GM19463 (cell line): ENCODE measurements at regions not wholly inside any gene's neighbourhood (a gene's known extent, or its start where the extent isn't known, plus 50 kb on each side); places are given as distances from the start of the nearest gene placed in this dataset.
"Not testable (repeated sequence)": the region's sequence is repeated elsewhere in the genome, so short reads cannot be mapped to it uniquely, and the experiment has no call there.

Experiments used
- ATAC-seq: cut with Tn5 transposase; IDR thresholded peaks from one replicate; pipeline ENCODE4 v1.9.1; 2021; ENCODE audit warnings: mild to moderate bottlenecking, moderate library complexity; ENCODE audit not compliant: unreplicated experiment

GRCh38 chr3:3476669-3477068 lies 297.2 kb upstream of the CRBN start:
- no peak for ATAC-seq

DNA sequence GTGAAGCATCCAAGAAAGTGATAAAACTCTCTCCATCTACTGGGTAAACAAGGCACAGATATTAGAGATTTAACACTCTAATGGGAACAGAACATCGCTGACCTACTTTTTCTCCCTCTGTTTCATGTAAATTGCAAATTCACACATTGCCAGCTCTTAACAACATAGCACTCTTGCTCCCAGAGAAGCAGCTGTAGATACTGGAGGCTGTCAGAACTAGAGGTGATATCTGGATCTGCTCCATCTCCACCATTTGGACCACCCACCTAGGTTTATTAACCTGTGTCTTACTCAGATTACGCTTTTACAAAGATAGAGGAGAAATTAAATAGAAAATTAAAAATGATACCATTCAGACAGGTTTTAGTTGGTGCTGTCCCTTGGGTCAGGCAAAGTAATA lies 289.1 kb upstream of the CRBN start:
- no peak for ATAC-seq

DNA sequence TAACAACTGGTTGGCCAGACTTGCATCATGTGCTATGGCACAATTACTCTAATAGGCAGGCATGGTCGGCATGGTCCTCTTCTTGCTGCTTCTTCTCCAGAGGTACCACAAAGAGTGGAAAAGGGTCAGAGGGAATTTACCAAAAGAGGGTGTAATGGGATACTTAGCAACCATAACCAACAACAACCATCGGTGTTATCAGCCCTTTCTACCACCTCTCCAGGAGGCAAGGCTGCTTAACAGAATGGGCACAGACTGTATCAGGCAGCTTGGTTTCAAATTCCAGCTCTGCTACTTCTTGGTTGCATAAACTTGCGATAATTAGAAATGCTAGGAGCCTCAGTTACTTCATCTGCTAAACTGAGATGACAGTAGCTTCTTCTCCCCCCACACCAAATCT lies 284.6 kb upstream of the CRBN start:
- ATAC-seq = no peak

- no peak for ATAC-seq
Observed at GRCh38 chr3:3461317-3461716, 281.8 kb upstream of the CRBN start.

DNA sequence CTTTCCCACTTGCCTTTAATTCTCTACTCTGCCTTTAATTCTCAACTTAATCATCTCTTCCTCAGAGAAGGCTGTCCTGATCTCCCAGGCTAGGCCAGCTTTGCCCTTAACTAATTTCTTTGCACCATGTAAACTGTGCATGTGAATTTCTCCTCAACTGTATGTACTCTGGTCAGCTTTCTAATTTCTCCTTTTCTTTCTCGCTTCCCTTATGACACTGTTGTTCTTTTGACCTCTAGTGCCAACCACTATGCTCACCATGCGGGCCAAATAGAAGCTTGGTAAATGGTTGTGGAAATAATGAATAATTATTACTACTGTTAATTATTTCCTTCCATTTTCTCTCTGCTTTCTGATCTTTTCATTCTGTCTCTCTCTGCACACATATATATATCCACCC lies 269.0 kb upstream of the CRBN start:
- peak; percentile 73 for ATAC-seq

GRCh38 chr3:3447641-3448040 lies 268.1 kb upstream of the CRBN start:
- no peak for ATAC-seq

GRCh38 chr3:3446251-3446650 lies 266.8 kb upstream of the CRBN start:
- ATAC-seq = no peak

DNA sequence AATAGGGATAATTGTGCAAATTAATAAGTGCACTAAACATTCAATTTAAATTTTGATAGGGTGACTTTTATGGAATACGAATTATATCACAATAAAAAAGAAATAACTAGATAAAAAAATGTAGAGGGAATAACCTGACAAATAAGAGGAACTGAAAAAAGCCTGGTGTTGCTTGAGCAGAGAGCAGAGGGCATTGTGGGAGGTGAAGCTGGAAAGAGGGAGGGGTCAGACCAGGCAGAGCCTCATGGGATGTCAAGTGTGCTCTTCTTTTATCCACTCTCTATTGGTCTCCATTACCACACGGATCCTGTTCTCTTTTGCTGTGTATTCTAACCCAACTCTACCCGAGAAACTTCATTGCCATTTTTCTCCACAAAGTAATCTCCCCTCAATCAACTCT lies 264.0 kb upstream of the CRBN start:
- no peak for ATAC-seq

DNA sequence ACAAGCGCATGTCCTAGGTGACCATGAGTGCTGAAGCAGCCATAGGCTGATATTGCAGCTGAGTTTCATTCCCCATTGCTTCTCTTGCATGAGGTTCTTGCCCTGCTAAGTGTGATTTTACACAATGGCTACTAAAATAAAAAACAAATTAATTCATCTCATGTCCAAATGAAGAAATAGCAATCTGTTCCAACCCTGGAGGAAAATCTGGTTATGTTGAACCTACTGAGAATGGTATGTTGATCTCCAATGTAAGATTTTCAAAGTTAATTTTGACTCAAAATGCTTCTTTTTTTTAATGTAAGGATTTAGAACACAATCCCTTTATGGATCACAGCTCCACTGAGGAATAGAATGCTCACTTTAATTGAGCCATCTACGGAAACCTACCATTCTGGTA lies 254.2 kb upstream of the CRBN start:
- no peak for ATAC-seq

DNA sequence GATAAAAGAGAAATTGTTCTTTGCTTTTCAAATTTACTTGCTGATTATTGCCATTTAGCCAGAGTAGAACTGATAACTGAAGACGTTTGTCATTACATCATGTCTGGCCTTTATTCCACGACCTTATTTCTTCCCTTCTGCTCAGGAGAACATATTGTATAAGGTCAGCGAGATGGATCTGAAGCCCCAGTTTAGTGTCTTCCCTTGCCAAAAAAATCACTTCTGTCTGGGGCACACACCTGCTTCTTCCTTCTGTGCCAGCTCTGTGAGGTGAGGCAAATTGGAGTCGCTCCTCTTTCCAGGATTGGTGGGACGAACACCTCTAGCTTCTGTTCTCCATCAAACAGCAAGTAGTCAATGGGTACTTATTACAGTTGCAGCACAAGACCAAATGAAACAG lies 250.3 kb upstream of the CRBN start:
- no peak for ATAC-seq

GRCh38 chr3:3407707-3408106 lies 228.2 kb upstream of the CRBN start:
- ATAC-seq = not testable (repeated sequence)

GRCh38 chr3:3405131-3405530 lies 225.6 kb upstream of the CRBN start:
- no peak for ATAC-seq

DNA sequence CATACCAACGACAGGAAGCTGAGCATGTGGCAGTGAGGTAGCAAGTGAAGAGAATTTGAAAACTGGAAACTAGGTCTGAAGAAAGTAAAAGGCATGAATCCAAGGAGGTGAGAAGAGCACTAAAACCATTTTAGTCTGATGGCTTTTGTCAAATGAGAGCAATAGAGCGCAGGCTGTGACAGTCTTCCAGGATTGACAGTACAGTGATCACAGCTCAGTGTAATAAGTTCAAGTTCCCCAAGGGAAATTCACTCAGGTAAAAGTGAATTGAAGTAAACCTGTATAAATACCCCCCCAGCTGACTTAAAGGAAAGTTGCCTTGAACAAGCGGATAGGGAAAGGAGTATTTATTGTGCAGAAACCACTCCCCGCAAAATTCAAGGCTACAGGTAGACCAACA lies 224.2 kb upstream of the CRBN start:
- ATAC-seq = no peak

DNA sequence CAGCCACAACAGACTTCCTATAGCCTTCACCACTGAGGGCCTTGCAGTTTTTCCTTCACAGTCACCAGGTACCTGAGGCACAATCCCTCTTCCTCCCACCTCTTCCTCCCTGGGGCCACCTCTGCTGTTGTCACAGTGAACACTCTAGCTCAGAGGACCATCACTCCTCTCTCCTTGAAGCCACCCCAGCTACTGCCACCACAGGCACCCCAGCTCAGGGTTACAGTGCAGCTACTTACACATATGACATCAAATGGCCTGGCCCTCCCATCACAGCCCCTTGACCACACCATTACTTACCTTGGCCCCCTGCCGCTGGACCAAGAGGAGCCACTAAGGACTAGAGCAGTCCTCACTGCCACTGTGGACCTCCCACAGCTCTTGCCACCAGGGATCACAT lies 213.5 kb upstream of the CRBN start:
- ATAC-seq = no peak

DNA sequence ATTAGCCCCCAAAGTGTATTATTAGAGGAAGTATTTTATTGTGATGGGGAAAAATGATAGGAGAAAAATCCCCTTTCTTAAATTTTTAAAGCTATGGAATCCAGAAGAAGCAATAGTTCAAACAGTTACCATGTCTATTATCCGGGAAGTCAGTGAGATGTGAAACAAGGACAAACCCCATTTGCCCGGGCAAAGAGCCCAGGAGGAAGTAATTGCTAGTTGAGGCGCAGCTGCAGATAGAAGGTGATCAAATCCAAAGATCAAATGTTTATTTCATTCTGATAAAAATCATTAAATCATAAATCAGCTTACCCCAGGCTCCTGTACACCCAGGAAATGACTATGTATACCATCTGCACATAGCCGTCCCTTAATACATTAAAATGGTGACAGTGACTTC lies 204.0 kb upstream of the CRBN start:
- ATAC-seq = no peak

DNA sequence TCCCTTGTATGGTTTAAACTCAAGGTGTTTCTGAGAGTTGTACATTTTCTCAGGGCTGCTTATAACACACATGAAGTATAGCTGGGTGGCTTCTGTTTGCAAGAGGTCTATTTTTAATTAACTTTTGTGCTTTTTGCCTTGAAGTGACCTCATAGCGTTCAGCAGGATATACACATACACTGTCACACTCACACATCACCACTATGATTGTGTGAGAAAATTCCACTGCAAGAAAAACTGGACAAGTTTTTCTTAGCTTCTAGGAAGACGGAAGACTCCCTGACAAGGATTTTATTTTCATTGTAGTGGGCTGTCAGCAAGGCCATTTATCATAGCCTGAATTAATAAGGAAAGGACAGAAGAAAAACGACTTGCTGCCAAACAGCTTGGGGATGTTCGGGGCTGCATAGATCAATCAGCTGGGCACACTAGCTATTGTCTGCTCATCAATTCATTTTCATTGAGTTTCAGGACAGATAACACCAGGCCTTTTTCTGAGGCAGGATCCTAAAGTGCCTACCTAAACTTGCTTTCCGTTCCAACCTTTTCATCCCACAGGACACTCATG lies 192.8 kb upstream of the CRBN start:
- no peak for ATAC-seq

DNA sequence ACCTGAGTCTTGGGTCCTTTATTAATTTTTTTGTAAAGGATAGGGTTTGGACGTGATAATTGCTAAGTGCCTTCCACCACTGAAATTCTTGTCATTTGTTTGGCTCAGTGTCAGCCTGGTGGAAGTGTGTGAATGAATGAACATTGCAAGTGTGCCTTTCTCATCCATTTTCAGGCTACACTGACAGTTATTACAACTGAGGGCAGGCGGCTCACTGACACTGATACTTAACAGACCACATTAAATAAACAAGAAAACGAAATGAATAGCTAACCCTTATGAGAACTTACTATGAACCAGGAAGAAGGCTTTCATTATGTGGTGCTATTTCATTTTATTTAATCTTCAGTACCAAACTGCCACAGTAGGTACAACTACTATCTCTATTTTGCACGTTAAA lies 188.8 kb upstream of the CRBN start:
- ATAC-seq = no peak

GRCh38 chr3:3366386-3366785 lies 186.9 kb upstream of the CRBN start:
- ATAC-seq = no peak

DNA sequence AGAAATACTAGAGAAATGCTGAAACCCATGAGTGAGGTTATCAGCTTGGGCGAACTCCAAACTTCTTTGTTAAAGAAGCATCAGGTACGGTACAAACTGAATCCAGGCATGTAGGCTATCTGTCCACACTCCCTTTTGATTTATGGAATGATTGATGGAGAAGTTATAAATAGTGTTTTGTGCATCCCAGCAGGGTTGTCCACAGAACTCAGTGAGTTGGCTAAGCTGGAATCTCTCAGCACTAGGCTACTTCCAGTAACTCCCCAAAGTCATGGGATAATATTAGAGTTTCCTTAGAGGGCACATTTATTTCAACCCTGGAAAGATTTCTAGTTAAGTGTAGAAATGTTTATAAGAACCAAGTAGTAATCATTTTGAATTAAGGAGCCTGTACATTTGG lies 186.2 kb upstream of the CRBN start:
- ATAC-seq = no peak

GRCh38 chr3:3356846-3357245 lies 177.4 kb upstream of the CRBN start:
- ATAC-seq = no peak

DNA sequence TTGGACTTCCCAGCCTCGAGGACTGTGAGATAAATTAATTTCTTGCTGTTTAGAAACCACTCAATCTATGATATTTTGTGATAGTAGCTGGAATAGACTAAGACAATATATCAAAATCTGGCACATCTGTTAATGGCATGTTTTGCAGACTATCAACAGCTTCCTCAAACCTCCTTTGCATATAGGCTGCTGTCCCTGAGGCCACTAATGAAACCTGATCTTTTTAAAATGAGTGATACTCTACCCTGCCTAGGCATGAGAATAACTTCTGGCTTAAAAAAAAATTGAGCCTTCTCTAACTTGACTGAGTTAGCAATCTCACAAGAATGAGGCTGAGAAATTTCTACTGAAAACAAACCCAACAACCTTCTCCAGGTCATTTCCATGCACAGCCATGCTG lies 176.0 kb upstream of the CRBN start:
- no peak for ATAC-seq

DNA sequence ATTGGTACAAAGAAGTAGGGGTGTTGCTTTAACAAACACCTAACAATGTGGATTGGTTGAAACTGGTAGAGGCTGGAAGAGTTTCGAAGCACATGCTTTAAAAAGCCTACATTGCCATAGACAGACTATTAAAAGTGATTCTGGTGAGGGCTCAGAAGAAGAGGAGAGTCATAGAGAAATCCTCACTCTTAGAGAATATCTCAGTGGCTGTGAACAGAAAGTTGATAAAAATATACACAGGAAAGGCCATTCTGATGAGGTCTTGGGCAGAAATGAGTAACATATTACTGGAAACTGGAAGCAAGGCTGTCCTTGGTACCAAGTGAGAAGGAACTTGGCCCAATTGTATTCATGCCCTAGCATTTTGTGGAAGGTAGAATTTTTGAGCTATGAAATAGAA lies 173.7 kb upstream of the CRBN start:
- ATAC-seq = peak; percentile 80

GRCh38 chr3:3351226-3351625 lies 171.7 kb upstream of the CRBN start:
- no peak for ATAC-seq

DNA sequence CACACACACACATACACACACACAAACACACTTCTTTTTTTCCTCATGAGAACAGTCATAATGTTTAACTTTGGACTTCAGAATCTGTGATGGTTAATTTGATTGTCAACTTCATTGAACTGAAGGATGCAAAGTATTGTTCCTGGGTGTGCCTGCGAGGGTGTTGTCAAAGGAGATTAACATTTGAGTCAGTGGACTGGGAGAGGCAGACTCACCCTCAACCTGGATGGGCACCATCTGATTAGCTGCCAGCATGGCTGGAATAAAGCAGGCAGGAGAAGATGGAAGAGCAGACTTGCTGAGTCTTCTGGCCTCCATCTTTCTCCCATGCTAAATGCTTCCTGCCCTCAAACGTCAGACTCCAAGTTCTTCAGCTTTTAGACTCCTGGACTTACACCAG lies 167.6 kb upstream of the CRBN start:
- ATAC-seq = not testable (repeated sequence)
